ENCODE measurements at regions not wholly inside any gene's neighbourhood (a gene's known extent, or its start where the extent isn't known, plus 50 kb on each side); places are given as distances from the start of the nearest gene placed in this dataset.

DNA sequence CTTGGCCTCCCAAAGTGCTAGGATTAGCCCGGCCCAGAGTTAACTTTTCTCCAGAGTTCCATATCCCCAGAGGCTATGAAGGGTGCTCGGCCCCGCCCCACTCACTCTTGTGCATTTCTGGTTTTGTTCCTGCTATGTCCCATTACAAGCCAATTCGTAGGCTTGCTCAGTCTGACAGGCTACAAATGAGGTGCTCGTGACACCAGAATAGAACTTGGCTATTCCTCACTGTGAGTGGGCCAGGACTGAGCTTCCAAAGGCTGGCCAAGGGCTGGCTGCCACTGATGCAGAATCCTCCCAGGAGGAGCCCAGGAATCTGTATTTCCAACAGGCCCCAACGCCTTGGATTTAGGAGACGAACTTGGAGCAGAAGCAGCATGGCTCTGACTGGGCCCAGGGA is 282.7 kb upstream of the C2CD4B start:
- TF ChIP-seq, protein P1, sequence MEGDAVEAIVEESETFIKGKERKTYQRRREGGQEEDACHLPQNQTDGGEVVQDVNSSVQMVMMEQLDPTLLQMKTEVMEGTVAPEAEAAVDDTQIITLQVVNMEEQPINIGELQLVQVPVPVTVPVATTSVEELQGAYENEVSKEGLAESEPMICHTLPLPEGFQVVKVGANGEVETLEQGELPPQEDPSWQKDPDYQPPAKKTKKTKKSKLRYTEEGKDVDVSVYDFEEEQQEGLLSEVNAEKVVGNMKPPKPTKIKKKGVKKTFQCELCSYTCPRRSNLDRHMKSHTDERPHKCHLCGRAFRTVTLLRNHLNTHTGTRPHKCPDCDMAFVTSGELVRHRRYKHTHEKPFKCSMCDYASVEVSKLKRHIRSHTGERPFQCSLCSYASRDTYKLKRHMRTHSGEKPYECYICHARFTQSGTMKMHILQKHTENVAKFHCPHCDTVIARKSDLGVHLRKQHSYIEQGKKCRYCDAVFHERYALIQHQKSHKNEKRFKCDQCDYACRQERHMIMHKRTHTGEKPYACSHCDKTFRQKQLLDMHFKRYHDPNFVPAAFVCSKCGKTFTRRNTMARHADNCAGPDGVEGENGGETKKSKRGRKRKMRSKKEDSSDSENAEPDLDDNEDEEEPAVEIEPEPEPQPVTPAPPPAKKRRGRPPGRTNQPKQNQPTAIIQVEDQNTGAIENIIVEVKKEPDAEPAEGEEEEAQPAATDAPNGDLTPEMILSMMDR (IDR thresholded peaks at IDR 0.05): no peak
- TF ChIP-seq POLR2A (IDR thresholded peaks at IDR 0.05): no peak

Measured in body of pancreas (tissue), 4 donors.